ENCODE measurements at regions not wholly inside any gene's neighbourhood (a gene's known extent, or its start where the extent isn't known, plus 50 kb on each side); places are given as distances from the start of the nearest gene placed in this dataset.

DNA sequence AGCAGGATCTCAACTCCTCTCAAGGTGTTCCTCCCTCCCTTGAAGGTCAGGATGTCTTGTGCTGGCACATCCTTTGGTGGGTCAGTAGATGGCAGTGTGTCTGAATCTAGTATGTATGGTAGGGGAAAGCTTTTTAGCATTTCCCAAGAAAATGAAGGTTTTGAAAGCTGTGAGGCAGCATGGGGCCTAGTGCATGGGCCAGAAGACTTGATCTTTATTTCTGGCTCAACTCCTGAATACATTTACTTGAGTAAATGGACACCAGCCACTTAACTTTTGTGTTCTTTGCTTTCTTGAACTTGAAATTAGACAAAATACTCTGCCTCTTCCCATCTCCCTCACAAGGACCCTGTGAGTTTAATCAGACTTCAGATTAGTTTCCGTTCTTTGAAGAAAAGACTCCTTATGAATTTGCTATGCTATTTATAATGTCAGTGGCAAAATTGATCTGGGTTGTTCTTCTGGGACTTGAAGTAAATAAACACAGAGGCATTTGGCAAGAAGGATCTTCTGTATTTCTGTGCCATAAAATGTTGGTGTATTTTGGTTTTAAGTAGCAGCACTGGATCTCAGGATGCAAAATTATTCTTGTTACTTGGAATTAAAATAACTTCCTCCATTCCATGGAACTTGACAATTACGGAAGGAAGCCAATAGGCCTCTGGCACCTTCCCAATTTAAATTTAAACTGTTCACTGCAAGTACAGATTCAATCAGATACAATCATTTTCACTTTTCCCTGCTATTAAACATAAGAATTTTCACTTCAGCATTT lies 288.8 kb downstream of the CASP12 start:
- no peaks in the 10 kb centered on the region for H3K36me3 ChIP-seq (ENCODE audit: control insufficient read depth in 2 of 4, insufficient read depth in 4 of 4, low read length in 3 of 4)
- peak; percentile 88 for FAIRE-seq
- H2AFZ ChIP-seq (ENCODE audit: low read length) = peak overlapping the region; percentile 45; the same call in 1 of the 2 replicates
- no peaks in the 10 kb centered on the region for H4K20me1 ChIP-seq (replicated peaks in 1 of 2; ENCODE audit: control insufficient read depth in 1 of 2, insufficient read depth in 2 of 2, low read length in 2 of 2)
- H2BK20ac ChIP-seq (ENCODE audit: low read length) = no peak overlapping the region
- H2BK5ac ChIP-seq (ENCODE audit: low read depth, low read length) = no peak overlapping the region
- H4K5ac ChIP-seq (ENCODE audit: insufficient read length, low read depth, low read length) = no peak overlapping the region
- H2BK120ac ChIP-seq (replicated peaks; ENCODE audit: low read depth, low read length) = no peak overlapping the region
- no peak overlapping the region for H2AK5ac ChIP-seq (ENCODE audit: low read depth, low read length)
- H3K4me3 ChIP-seq (ENCODE audit: extremely low read depth in 1 of 4, insufficient read depth in 2 of 4, low read depth in 3 of 4, low read length in 4 of 4) = no peak overlapping the region
- H3K79me1 ChIP-seq (ENCODE audit: low read depth, low read length) = no peaks in the 10 kb centered on the region
- H3K4me2 ChIP-seq (ENCODE audit: insufficient read depth in 1 of 2, low read depth in 2 of 2, low read length in 2 of 2) = no peak overlapping the region
- no peaks in the 10 kb centered on the region for H3K23me2 ChIP-seq (ENCODE audit: low read depth, low read length)
- ChIA-PET CTCF (ENCODE audit: partially characterized antibody) (interaction anchor here (0.6 to 1.9 kb wide), 15 partner anchors 8 to 1620 kb away, joined by 3 to 6 read pairs (median 3); no protein-coding TSS in a partner anchor), POLR2A (ENCODE audit: partially characterized antibody) (no interaction called here)
- H3K9me3 ChIP-seq (ENCODE audit: insufficient read depth in 2 of 2, low read depth in 1 of 2, low read length in 1 of 2) = no peaks in the 10 kb centered on the region
- no peak overlapping the region for H4K91ac ChIP-seq (replicated peaks; ENCODE audit: insufficient read length, low read length)
- H4K8ac ChIP-seq (ENCODE audit: extremely low read depth, insufficient read depth, low read length) = no peak overlapping the region
- H3K18ac ChIP-seq (ENCODE audit: extremely low read depth, low read length) = no peak overlapping the region
- 88% methylated on average over 2 of the region's 2 CpGs; no CpG with 5 or more reads in 1 of the 2 experiments for WGBS, 2 experiments (ENCODE audit: extremely low coverage in 1 of 2, insufficient coverage in 1 of 2, insufficient read length in 1 of 2, insufficient replicate concordance in 2 of 2, low coverage in 1 of 2, low lambda C conversion rate in 2 of 2, missing lambda C conversion rate in 1 of 2)
- peak in 1 of 2 experiments; percentile 7 for DNase-seq (ENCODE audit: low read depth in 1 of 2, low spot score in 2 of 2)
- no peak overlapping the region for H3K27ac ChIP-seq (ENCODE audit: low read depth, low read length)
- H3K27me3 ChIP-seq (replicated peaks in 1 of 4; ENCODE audit: control insufficient read depth in 3 of 4, extremely low read depth in 1 of 4, insufficient read depth in 3 of 4, low read length in 3 of 4) = no peaks in the 10 kb centered on the region
- H3K14ac ChIP-seq (ENCODE audit: insufficient read length) = no peak overlapping the region
- H3K4me1 ChIP-seq (replicated peaks in 1 of 4; ENCODE audit: control insufficient read depth in 3 of 4, insufficient read depth in 4 of 4, low read length in 3 of 4) = no peaks in the 10 kb centered on the region
- no peak overlapping the region for H3K23ac ChIP-seq (ENCODE audit: insufficient read length)
- no peak overlapping the region for H3K4ac ChIP-seq (replicated peaks; ENCODE audit: insufficient read length, low read depth, low read length)
- no peak overlapping the region for H2BK12ac ChIP-seq (ENCODE audit: low read depth, low read length)
- H3K79me2 ChIP-seq (ENCODE audit: control insufficient read depth in 1 of 2, insufficient read depth in 2 of 2, low read length in 2 of 2) = no peaks in the 10 kb centered on the region
- H3K9ac ChIP-seq (replicated peaks in 1 of 4; ENCODE audit: extremely low read depth in 1 of 4, low read depth in 3 of 4, low read length in 3 of 4) = no peak overlapping the region
- H2BK15ac ChIP-seq (ENCODE audit: low read length) = no peak overlapping the region
- H3K56ac ChIP-seq (replicated peaks; ENCODE audit: insufficient read length, low read depth, low read length) = no peak overlapping the region
- TF ChIP-seq NANOG (IDR thresholded peaks at IDR 0.05; ENCODE audit: insufficient read depth, low read depth, low read length, poor library complexity, severe bottlenecking) = no peak
- TF ChIP-seq TEAD4 (IDR thresholded peaks at IDR 0.05; ENCODE audit: low read depth, low read length) = no peak
- TF ChIP-seq SIRT6 (IDR thresholded peaks at IDR 0.05; ENCODE audit: low read length) = no peak
- peak; percentile 83 to 84 for TF ChIP-seq RAD21 (IDR thresholded peaks at IDR 0.05 in 1 of 2, conservative IDR thresholded peaks at IDR 0.05 in 1 of 2; ENCODE audit: low read depth in 2 of 2, low read length in 2 of 2)
- no peak for TF ChIP-seq CHD2 (IDR thresholded peaks at IDR 0.05; ENCODE audit: low read length)
- TF ChIP-seq RBBP5 (IDR thresholded peaks at IDR 0.05; ENCODE audit: borderline replicate concordance, low read depth, low read length) = no peak
- TF ChIP-seq, protein P1, sequence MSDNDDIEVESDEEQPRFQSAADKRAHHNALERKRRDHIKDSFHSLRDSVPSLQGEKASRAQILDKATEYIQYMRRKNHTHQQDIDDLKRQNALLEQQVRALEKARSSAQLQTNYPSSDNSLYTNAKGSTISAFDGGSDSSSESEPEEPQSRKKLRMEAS (IDR thresholded peaks at IDR 0.05) = no peak
- TF ChIP-seq JUN (IDR thresholded peaks at IDR 0.05; ENCODE audit: low read depth, low read length) = no peak
- no peak for TF ChIP-seq CBX8 (IDR thresholded peaks at IDR 0.05; ENCODE audit: borderline replicate concordance, low read depth, low read length)
- TF ChIP-seq HDAC6 (IDR thresholded peaks at IDR 0.05; ENCODE audit: low read depth, low read length) = no peak
- no peak for TF ChIP-seq SAP30 (IDR thresholded peaks at IDR 0.05; ENCODE audit: insufficient read depth, insufficient replicate concordance, low read length)
- TF ChIP-seq CEBPB (IDR thresholded peaks at IDR 0.05; ENCODE audit: low read depth, low read length) = no peak
- TF ChIP-seq SP4 (IDR thresholded peaks at IDR 0.05; ENCODE audit: low read length) = no peak

All from H1 (cell line).